ENCODE measurements at regions not wholly inside any gene's neighbourhood (a gene's known extent, or its start where the extent isn't known, plus 50 kb on each side); places are given as distances from the start of the nearest gene placed in this dataset.

DNA sequence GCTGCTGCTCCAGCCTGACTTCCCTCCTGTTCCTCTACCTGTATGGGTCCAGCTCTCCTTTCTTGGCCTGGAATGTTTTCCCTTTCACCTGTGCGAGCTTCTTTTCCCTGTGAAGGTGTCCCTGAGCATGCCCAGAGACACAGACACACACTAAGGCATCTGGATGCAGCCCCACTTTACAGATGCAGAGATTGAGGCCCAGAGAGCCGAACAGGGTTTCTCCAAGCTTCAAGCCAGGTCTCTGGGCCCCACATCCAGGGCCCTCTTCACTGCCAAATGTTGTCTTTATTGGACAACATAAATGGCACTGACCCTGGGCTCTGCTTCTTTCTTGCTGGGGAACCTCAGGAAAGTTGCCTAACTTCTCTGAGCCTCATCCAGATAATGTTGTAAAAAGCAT, 561.6 kb downstream of the MIAT start:
- no peak overlapping the region for H3K27ac ChIP-seq (ENCODE audit: low read length, poor library complexity, severe bottlenecking)
- WGBS = 92% methylated on average over 2 of the region's 2 CpGs
- H3K4me1 ChIP-seq (ENCODE audit: control insufficient read depth, insufficient read depth, low read depth, low read length) = peaks cover 21% of the 10 kb centered on the region
- H3K4ac ChIP-seq (ENCODE audit: low read depth in 1 of 2, low read length in 2 of 2) = peak overlapping the region; percentile 20 to 29
- H2BK12ac ChIP-seq (ENCODE audit: low read length in 2 of 2) = peak overlapping the region; percentile 69 to 89
- no peak overlapping the region for H2BK5ac ChIP-seq (ENCODE audit: low read depth, low read length, poor library complexity, severe bottlenecking)
- H3K14ac ChIP-seq (ENCODE audit: low read length in 2 of 2) = no peak overlapping the region
- DNase-seq = no peak
- H4K8ac ChIP-seq (ENCODE audit: low read length) = no peak overlapping the region
- H3K79me1 ChIP-seq (replicated peaks; ENCODE audit: low read length, poor library complexity, severe bottlenecking) = no peaks in the 10 kb centered on the region
- peaks cover 19% of the 10 kb centered on the region for H3K9me3 ChIP-seq (ENCODE audit: control insufficient read depth, low read length)
- no peak overlapping the region for H3K4me3 ChIP-seq (ENCODE audit: insufficient read depth in 1 of 2, low read depth in 1 of 2, low read length in 2 of 2)
- peak overlapping the region; percentile 29 for H2AK5ac ChIP-seq (ENCODE audit: low read length, severe bottlenecking)
- no peak overlapping the region for H3K4me2 ChIP-seq (ENCODE audit: low read length, poor library complexity, severe bottlenecking)
- peak overlapping the region; percentile 47 to 81 for H3K18ac ChIP-seq (ENCODE audit: low read depth in 1 of 2, low read length in 2 of 2)
- H3K23ac ChIP-seq (ENCODE audit: low read length in 2 of 2) = no peak overlapping the region
- H3K27me3 ChIP-seq (ENCODE audit: control insufficient read depth in 1 of 2, insufficient read depth in 1 of 2, low read length in 2 of 2) = peaks cover 0 to 53% of the 10 kb centered on the region in 2 experiments
- H3K9ac ChIP-seq (ENCODE audit: low read length) = no peak overlapping the region
- H4K91ac ChIP-seq (ENCODE audit: low read length) = no peak overlapping the region
- no peak overlapping the region for H2AFZ ChIP-seq (ENCODE audit: low read depth, low read length)
- H2BK15ac ChIP-seq (ENCODE audit: low read depth, poor library complexity, severe bottlenecking) = peak overlapping the region; percentile 97
- H2BK120ac ChIP-seq (ENCODE audit: low read depth, low read length) = peak overlapping the region; percentile 1
- no peaks in the 10 kb centered on the region for H3K36me3 ChIP-seq (ENCODE audit: control insufficient read depth in 1 of 2, insufficient read depth in 2 of 2, low read depth in 1 of 2, low read length in 2 of 2)

DNA sequence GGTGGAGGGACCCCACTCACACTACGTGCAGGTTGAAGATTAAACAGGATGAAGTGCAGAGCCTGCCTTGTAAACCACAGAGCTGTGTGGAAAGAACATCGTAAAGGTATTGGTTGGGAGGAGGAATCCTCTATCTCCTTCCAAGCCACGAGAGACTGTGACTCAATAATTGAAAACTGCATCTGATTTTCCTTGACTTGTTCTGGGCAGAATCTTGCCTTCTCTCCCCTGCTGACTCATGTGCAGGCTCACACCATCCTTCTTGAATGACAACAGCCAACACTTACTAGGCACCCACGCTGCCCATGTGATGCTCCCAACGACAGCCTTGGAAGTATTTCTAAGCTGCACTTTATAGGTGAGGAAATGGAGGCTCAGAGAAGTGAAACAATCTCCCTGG, 563.0 kb downstream of the MIAT start:
- WGBS = 5% methylated on average over 5 of the region's 5 CpGs
- Histone ChIP-seq H3K9me3 (ENCODE audit: control insufficient read depth, low read length) (peaks cover 19% of the 10 kb centered on the region), H3K23ac (ENCODE audit: low read length in 2 of 2) (no peak overlapping the region), H2BK12ac (ENCODE audit: low read length in 2 of 2) (peak overlapping the region; percentile 23 to 80), H3K79me1 (replicated peaks; ENCODE audit: low read length, poor library complexity, severe bottlenecking) (no peaks in the 10 kb centered on the region), H4K91ac (ENCODE audit: low read length) (no peak overlapping the region), H3K4me2 (ENCODE audit: low read length, poor library complexity, severe bottlenecking) (no peak overlapping the region), H3K9ac (ENCODE audit: low read length) (no peak overlapping the region), H3K4me1 (ENCODE audit: control insufficient read depth, insufficient read depth, low read depth, low read length) (peaks cover 20% of the 10 kb centered on the region), H2BK15ac (ENCODE audit: low read depth, poor library complexity, severe bottlenecking) (no peak overlapping the region), H3K36me3 (ENCODE audit: control insufficient read depth in 1 of 2, insufficient read depth in 2 of 2, low read depth in 1 of 2, low read length in 2 of 2) (no peaks in the 10 kb centered on the region), H2AK5ac (ENCODE audit: low read length, severe bottlenecking) (peak overlapping the region; percentile 99), H3K4ac (ENCODE audit: low read depth in 1 of 2, low read length in 2 of 2) (peak overlapping the region in 1 of 2 experiments; percentile 47), H3K27me3 (ENCODE audit: control insufficient read depth in 1 of 2, insufficient read depth in 1 of 2, low read length in 2 of 2) (peaks cover 0 to 52% of the 10 kb centered on the region in 2 experiments), H2AFZ (ENCODE audit: low read depth, low read length) (no peak overlapping the region), H3K4me3 (ENCODE audit: insufficient read depth in 1 of 2, low read depth in 1 of 2, low read length in 2 of 2) (no peak overlapping the region), H3K18ac (ENCODE audit: low read depth in 1 of 2, low read length in 2 of 2) (peak overlapping the region; percentile 14 to 84), H3K14ac (ENCODE audit: low read length in 2 of 2) (no peak overlapping the region), H2BK5ac (ENCODE audit: low read depth, low read length, poor library complexity, severe bottlenecking) (no peak overlapping the region), H2BK120ac (ENCODE audit: low read depth, low read length) (peak overlapping the region; percentile 89), H3K27ac (ENCODE audit: low read length, poor library complexity, severe bottlenecking) (peak overlapping the region; percentile 39), H4K8ac (ENCODE audit: low read length) (no peak overlapping the region)
- DNase-seq = peak; percentile 93

DNA sequence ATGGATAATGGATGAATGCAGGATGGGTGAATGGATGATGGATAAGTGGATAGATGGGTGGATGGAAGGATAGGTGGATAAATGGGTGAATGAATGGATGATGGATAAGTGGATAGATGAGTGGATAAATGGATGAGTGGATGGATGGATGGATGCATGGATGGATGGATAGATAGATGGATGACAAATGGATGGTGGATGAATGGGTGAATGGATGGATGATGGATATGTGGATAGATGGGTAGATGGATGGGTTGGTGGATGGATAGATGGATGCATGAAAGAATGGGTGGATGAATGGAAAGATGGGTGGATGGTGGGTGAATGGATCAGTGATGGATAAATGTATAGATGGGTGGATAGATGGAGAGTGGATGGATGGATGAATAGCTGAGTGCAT, 564.8 kb downstream of the MIAT start:
- Histone ChIP-seq H3K23ac (ENCODE audit: low read length in 2 of 2) (no peak overlapping the region), H2BK120ac (ENCODE audit: low read depth, low read length) (no peak overlapping the region), H3K36me3 (ENCODE audit: control insufficient read depth in 1 of 2, insufficient read depth in 2 of 2, low read depth in 1 of 2, low read length in 2 of 2) (no peaks in the 10 kb centered on the region), H2BK5ac (ENCODE audit: low read depth, low read length, poor library complexity, severe bottlenecking) (no peak overlapping the region), H3K14ac (ENCODE audit: low read length in 2 of 2) (no peak overlapping the region), H2AFZ (ENCODE audit: low read depth, low read length) (no peak overlapping the region), H3K27me3 (ENCODE audit: control insufficient read depth in 1 of 2, insufficient read depth in 1 of 2, low read length in 2 of 2) (peaks cover 0 to 34% of the 10 kb centered on the region in 2 experiments), H3K4me1 (ENCODE audit: control insufficient read depth, insufficient read depth, low read depth, low read length) (peaks cover 22% of the 10 kb centered on the region), H3K9ac (ENCODE audit: low read length) (no peak overlapping the region), H3K9me3 (ENCODE audit: control insufficient read depth, low read length) (peaks cover 19% of the 10 kb centered on the region), H4K91ac (ENCODE audit: low read length) (no peak overlapping the region), H2BK12ac (ENCODE audit: low read length in 2 of 2) (peak overlapping the region in 1 of 2 experiments; percentile 12), H3K79me1 (replicated peaks; ENCODE audit: low read length, poor library complexity, severe bottlenecking) (no peaks in the 10 kb centered on the region), H3K4me2 (ENCODE audit: low read length, poor library complexity, severe bottlenecking) (no peak overlapping the region), H3K18ac (ENCODE audit: low read depth in 1 of 2, low read length in 2 of 2) (no peak overlapping the region), H2AK5ac (ENCODE audit: low read length, severe bottlenecking) (no peak overlapping the region), H4K8ac (ENCODE audit: low read length) (no peak overlapping the region), H2BK15ac (ENCODE audit: low read depth, poor library complexity, severe bottlenecking) (no peak overlapping the region), H3K27ac (ENCODE audit: low read length, poor library complexity, severe bottlenecking) (no peak overlapping the region), H3K4me3 (ENCODE audit: insufficient read depth in 1 of 2, low read depth in 1 of 2, low read length in 2 of 2) (peak overlapping the region in 1 of 2 experiments; percentile 6), H3K4ac (ENCODE audit: low read depth in 1 of 2, low read length in 2 of 2) (no peak overlapping the region)
- no peak for DNase-seq

DNA sequence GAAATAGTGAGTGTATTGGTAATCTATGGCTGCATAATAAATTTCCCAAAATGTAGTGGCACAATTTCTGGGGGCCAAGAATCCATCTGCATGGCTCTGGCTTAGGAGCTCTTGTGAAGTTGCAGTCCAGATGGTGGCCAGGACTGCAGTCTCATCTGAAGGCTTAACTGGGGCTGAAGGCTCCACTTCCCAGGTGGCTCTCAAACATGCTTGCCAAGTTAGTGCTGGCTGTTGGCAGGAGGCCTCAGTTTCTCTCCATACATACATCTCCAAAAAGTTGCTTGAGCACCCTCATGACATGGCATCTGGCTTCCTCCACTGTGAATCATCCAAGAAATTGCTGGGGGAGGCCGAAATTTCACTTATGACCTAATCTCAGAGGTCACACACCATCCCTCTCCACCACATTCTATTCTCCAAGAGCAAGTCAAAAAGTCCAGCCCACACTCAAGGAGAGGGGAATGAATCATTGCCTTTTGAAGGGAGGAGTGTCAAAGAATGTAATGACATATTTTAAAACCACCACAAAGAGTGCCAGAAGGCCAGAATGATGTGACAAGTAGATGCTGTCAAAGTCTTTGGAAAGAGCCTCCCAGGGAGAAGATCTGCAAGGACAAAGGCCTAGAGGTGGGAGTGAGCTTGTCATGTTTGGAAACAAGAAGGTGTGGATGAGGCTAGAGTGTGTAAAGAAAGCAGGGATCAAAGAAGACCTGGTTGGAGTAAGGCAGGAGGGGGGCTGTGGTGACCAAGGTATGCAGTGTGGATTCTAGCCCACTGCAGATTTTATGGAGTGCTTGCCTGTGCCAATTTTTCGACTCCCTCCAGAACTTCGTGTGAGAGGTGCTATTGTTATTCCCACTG, 566.2 kb downstream of the MIAT start:
- Histone ChIP-seq H3K4me1 (ENCODE audit: control insufficient read depth, insufficient read depth, low read depth, low read length) (peaks cover 20% of the 10 kb centered on the region), H3K4me2 (ENCODE audit: low read length, poor library complexity, severe bottlenecking) (no peak overlapping the region), H3K4ac (ENCODE audit: low read depth in 1 of 2, low read length in 2 of 2) (peak overlapping the region; percentile 84 to 93), H3K27ac (ENCODE audit: low read length, poor library complexity, severe bottlenecking) (peak overlapping the region; percentile 89), H3K14ac (ENCODE audit: low read length in 2 of 2) (no peak overlapping the region), H3K23ac (ENCODE audit: low read length in 2 of 2) (no peak overlapping the region), H3K36me3 (ENCODE audit: control insufficient read depth in 1 of 2, insufficient read depth in 2 of 2, low read depth in 1 of 2, low read length in 2 of 2) (no peaks in the 10 kb centered on the region), H3K9ac (ENCODE audit: low read length) (no peak overlapping the region), H2BK12ac (ENCODE audit: low read length in 2 of 2) (peak overlapping the region; percentile 82 to 87), H4K91ac (ENCODE audit: low read length) (peak overlapping the region; percentile 90), H3K79me1 (replicated peaks; ENCODE audit: low read length, poor library complexity, severe bottlenecking) (no peaks in the 10 kb centered on the region), H2BK120ac (ENCODE audit: low read depth, low read length) (peak overlapping the region; percentile 93), H4K8ac (ENCODE audit: low read length) (peak overlapping the region; percentile 83), H3K18ac (ENCODE audit: low read depth in 1 of 2, low read length in 2 of 2) (peak overlapping the region; percentile 81 to 92), H2AFZ (ENCODE audit: low read depth, low read length) (no peak overlapping the region), H2AK5ac (ENCODE audit: low read length, severe bottlenecking) (peak overlapping the region; percentile 92), H3K9me3 (ENCODE audit: control insufficient read depth, low read length) (peaks cover 19% of the 10 kb centered on the region), H3K4me3 (ENCODE audit: insufficient read depth in 1 of 2, low read depth in 1 of 2, low read length in 2 of 2) (peak overlapping the region in 1 of 2 experiments; percentile 26), H2BK5ac (ENCODE audit: low read depth, low read length, poor library complexity, severe bottlenecking) (peak overlapping the region; percentile 85), H2BK15ac (ENCODE audit: low read depth, poor library complexity, severe bottlenecking) (no peak overlapping the region), H3K27me3 (ENCODE audit: control insufficient read depth in 1 of 2, insufficient read depth in 1 of 2, low read length in 2 of 2) (peaks cover 0 to 20% of the 10 kb centered on the region in 2 experiments)
- WGBS = 39% methylated on average over 3 of the region's 3 CpGs
- peak; percentile 95 for DNase-seq
